Immature natural killer cell (primary cell): ENCODE measurements at regions not wholly inside any gene's neighbourhood (a gene's known extent, or its start where the extent isn't known, plus 50 kb on each side); places are given as distances from the start of the nearest gene placed in this dataset.

Source experiments
- DNase-seq, 3 donors: peaks; one replicate each; pipeline ENCODE4 v3.0.0; 2022; ENCODE audit warnings: mixed read lengths in 1 of 3
- H3K27ac Mint-ChIP-seq, 6 donors: one replicate each; pipeline ENCODE4 v1.8.0; 2020; ENCODE audit warnings: mixed read lengths in 6 of 6, mild to moderate bottlenecking in 5 of 6, inconsistent platforms in 4 of 6, moderate library complexity in 3 of 6
- H3K27me3 Mint-ChIP-seq, 3 donors: one replicate each; pipeline ENCODE4 v1.8.0; 2020 to 2021; ENCODE audit warnings: low read depth in 3 of 3, mild to moderate bottlenecking in 3 of 3, mixed read lengths in 3 of 3, moderate library complexity in 3 of 3, inconsistent platforms in 1 of 3
- H3K36me3 Mint-ChIP-seq, 3 donors: one replicate each; pipeline ENCODE4 v1.8.0; 2020; ENCODE audit warnings: mixed read lengths in 3 of 3, inconsistent platforms in 2 of 3, mild to moderate bottlenecking in 2 of 3
- H3K4me1 Mint-ChIP-seq, 2 donors: one replicate each; pipeline ENCODE4 v1.8.0; 2020; ENCODE audit warnings: inconsistent platforms in 2 of 2, mild to moderate bottlenecking in 2 of 2, mixed read lengths in 2 of 2, moderate library complexity in 1 of 2
- H3K4me3 Mint-ChIP-seq, 5 donors: one replicate each; pipeline ENCODE4 v1.8.0; 2020; ENCODE audit warnings: mild to moderate bottlenecking in 5 of 5, mixed read lengths in 5 of 5, inconsistent platforms in 3 of 5, moderate library complexity in 3 of 5
- H3K9me3 Mint-ChIP-seq, 6 donors: one replicate each; pipeline ENCODE4 v1.8.0; 2020; ENCODE audit warnings: mild to moderate bottlenecking in 6 of 6, mixed read lengths in 6 of 6, inconsistent platforms in 4 of 6, moderate library complexity in 3 of 6

- Mint-ChIP-seq H3K27me3 (peaks cover 0 to 6% (median 2%) of the 10 kb centered on the region in 3 donors), H3K27ac (no peak overlapping the region), H3K4me3 (no peak overlapping the region), H3K36me3 (no peaks in the 10 kb centered on the region), H3K9me3 (no peaks in the 10 kb centered on the region), H3K4me1 (no peaks in the 10 kb centered on the region)
- no peak for DNase-seq
Observed at GRCh38 chr10:10530313-10530712, 487.4 kb upstream of the CELF2 start.

DNA sequence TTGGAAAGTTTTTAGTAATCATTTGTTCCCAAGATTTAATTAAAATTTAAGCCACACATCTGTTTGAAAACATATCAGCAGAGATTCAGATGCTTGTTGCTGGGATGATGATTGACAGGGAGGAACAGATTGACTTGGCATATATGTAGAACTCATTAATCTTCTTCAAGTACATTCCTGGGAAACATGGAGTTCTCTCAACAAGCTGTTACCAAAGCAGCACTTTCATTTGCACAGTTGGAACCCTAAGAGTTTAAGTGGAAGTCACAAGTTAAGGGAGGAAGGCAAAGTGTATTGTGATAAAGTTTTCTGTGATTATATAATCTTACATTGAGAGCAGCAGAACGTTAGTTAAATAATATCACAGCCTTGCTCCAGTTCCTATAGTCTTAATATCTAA lies 485.4 kb upstream of the CELF2 start:
- H3K4me3 Mint-ChIP-seq = no peak overlapping the region
- no peaks in the 10 kb centered on the region for H3K36me3 Mint-ChIP-seq
- H3K27ac Mint-ChIP-seq = no peak overlapping the region
- H3K27me3 Mint-ChIP-seq = peaks cover 0 to 6% (median 5%) of the 10 kb centered on the region in 3 donors
- H3K9me3 Mint-ChIP-seq = peaks cover 0 to 5% (median 0%) of the 10 kb centered on the region in 6 donors
- DNase-seq = no peak
- H3K4me1 Mint-ChIP-seq = no peaks in the 10 kb centered on the region

DNA sequence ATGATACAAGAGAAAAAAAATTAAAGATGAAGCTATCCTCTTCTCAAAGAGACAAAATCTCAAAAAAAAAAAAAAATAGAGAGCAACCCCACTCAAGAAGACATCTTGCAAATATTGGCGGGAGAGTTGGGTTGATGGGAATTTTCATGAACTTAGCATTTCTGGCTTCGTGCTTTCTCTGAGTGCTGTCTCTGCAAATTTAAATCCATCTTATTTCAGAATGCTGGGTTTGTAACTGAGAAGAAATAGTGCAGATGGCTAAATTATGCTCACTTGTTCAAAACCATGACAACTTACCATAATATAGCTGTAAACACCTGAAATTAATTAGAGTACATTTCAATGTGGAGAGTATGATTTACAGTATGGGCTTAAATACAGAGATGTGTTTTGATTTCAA lies 484.8 kb upstream of the CELF2 start:
- peaks cover 0 to 6% (median 5%) of the 10 kb centered on the region in 3 donors for H3K27me3 Mint-ChIP-seq
- no peak overlapping the region for H3K27ac Mint-ChIP-seq
- no peak for DNase-seq
- H3K4me1 Mint-ChIP-seq = no peaks in the 10 kb centered on the region
- peaks cover 0 to 5% (median 0%) of the 10 kb centered on the region in 6 donors for H3K9me3 Mint-ChIP-seq
- H3K4me3 Mint-ChIP-seq = no peak overlapping the region
- H3K36me3 Mint-ChIP-seq = no peaks in the 10 kb centered on the region

GRCh38 chr10:10533437-10533836 lies 484.2 kb upstream of the CELF2 start:
- Mint-ChIP-seq H3K4me3 (no peak overlapping the region), H3K27me3 (peaks cover 0 to 6% (median 5%) of the 10 kb centered on the region in 3 donors), H3K9me3 (peaks cover 0 to 5% (median 0%) of the 10 kb centered on the region in 6 donors), H3K4me1 (no peaks in the 10 kb centered on the region), H3K27ac (no peak overlapping the region), H3K36me3 (no peaks in the 10 kb centered on the region)
- DNase-seq = no peak

- H3K4me1 Mint-ChIP-seq = no peaks in the 10 kb centered on the region
- H3K9me3 Mint-ChIP-seq = peaks cover 0 to 7% (median under 1%) of the 10 kb centered on the region in 6 donors
- peaks cover 4 to 6% (median 5%) of the 10 kb centered on the region in 3 donors for H3K27me3 Mint-ChIP-seq
- H3K4me3 Mint-ChIP-seq = no peak overlapping the region
- H3K27ac Mint-ChIP-seq = no peak overlapping the region
- no peaks in the 10 kb centered on the region for H3K36me3 Mint-ChIP-seq
- DNase-seq = no peak
Observed at GRCh38 chr10:10538326-10538725, 479.3 kb upstream of the CELF2 start.

- no peak for DNase-seq
- Mint-ChIP-seq H3K4me1 (no peaks in the 10 kb centered on the region), H3K27ac (no peak overlapping the region), H3K9me3 (peaks cover 0 to 7% (median under 1%) of the 10 kb centered on the region in 6 donors), H3K27me3 (peaks cover 0 to 5% (median 4%) of the 10 kb centered on the region in 3 donors), H3K4me3 (no peak overlapping the region), H3K36me3 (no peaks in the 10 kb centered on the region)
Observed at GRCh38 chr10:10540398-10540797, 477.3 kb upstream of the CELF2 start.

DNA sequence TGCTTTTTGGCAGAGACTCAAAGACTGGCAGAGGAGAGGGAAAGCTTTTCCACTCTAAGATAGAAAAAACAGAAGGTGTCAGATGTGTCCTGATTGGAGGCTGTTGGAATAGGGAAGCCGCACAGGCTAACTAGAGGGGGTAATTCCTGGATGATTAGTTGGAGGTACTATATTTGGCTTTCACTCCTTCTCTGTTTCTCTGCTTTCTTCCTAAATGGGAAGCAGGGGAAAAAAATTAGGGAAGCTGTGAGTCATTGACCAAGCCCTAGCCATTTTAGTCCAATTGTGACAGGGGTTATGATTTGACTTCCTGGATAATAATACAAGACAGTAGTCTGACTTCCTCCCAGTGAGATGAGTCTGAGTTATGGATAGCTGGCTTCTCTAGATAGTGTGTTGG lies 475.2 kb upstream of the CELF2 start:
- DNase-seq = no peak
- H3K27ac Mint-ChIP-seq = no peak overlapping the region
- H3K36me3 Mint-ChIP-seq = no peaks in the 10 kb centered on the region
- H3K4me3 Mint-ChIP-seq = no peak overlapping the region
- H3K9me3 Mint-ChIP-seq = peaks cover 0 to 3% (median under 1%) of the 10 kb centered on the region in 6 donors
- peaks cover 0 to 4% (median 0%) of the 10 kb centered on the region in 3 donors for H3K27me3 Mint-ChIP-seq
- no peaks in the 10 kb centered on the region for H3K4me1 Mint-ChIP-seq

- no peak for DNase-seq
- peaks cover 0 to 3% (median under 1%) of the 10 kb centered on the region in 6 donors for H3K9me3 Mint-ChIP-seq
- no peaks in the 10 kb centered on the region for H3K4me1 Mint-ChIP-seq
- no peak overlapping the region for H3K4me3 Mint-ChIP-seq
- no peaks in the 10 kb centered on the region for H3K36me3 Mint-ChIP-seq
- peaks cover 0 to 4% (median 0%) of the 10 kb centered on the region in 3 donors for H3K27me3 Mint-ChIP-seq
- no peak overlapping the region for H3K27ac Mint-ChIP-seq
Observed at GRCh38 chr10:10544890-10545289, 472.8 kb upstream of the CELF2 start.

DNA sequence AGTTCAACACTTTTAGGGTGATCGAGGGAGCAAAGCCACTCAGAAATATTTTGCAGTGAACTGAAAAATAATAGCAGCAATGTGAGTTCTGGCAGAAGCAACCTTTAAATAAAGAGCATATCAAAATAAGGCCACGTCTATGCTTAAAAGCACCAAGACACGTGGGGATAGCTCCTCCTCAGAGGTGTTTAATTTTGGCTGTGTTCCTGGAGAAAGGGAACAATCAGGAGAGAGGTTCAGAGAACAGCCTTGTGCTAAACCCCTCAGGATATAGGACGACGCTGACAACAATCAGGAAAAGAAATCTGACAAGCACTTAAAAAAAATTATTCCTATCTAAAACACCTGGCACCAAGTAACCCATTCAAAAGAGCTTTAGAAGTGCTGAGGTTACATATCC lies 471.9 kb upstream of the CELF2 start:
- no peaks in the 10 kb centered on the region for H3K36me3 Mint-ChIP-seq
- no peak overlapping the region for H3K27ac Mint-ChIP-seq
- no peaks in the 10 kb centered on the region for H3K4me1 Mint-ChIP-seq
- peaks cover 0 to 4% (median under 1%) of the 10 kb centered on the region in 6 donors for H3K9me3 Mint-ChIP-seq
- peaks cover 0 to 3% (median 0%) of the 10 kb centered on the region in 3 donors for H3K27me3 Mint-ChIP-seq
- H3K4me3 Mint-ChIP-seq = no peak overlapping the region
- DNase-seq = no peak

GRCh38 chr10:10551596-10552301 lies 465.9 kb upstream of the CELF2 start:
- Mint-ChIP-seq H3K27ac (no peak overlapping the region), H3K4me1 (no peaks in the 10 kb centered on the region), H3K4me3 (no peak overlapping the region), H3K27me3 (peaks cover 2 to 4% (median 3%) of the 10 kb centered on the region in 3 donors), H3K36me3 (no peaks in the 10 kb centered on the region), H3K9me3 (peaks cover 0 to 7% (median 0%) of the 10 kb centered on the region in 6 donors)
- DNase-seq = no peak

DNA sequence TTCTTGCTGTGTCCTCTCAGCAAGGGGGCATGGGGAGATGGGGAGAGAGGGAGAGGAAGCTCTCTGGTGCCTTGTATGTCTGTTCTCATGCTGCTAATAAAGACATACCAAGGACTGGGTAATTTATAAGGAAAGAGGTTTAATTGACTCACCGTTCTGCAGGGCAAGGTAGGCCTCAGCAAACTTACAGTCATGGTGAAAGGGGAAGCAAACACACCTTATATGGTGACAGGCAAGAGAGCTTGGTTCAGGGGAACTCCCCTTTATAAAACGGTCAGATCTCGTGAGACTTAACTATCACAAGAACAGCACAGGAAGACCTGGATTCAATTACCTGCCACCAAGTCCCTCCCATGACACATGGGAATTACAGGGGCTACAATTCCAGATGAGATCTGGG lies 464.7 kb upstream of the CELF2 start:
- no peaks in the 10 kb centered on the region for H3K36me3 Mint-ChIP-seq
- H3K27me3 Mint-ChIP-seq = peaks cover 2 to 4% (median 3%) of the 10 kb centered on the region in 3 donors
- no peaks in the 10 kb centered on the region for H3K4me1 Mint-ChIP-seq
- no peak for DNase-seq
- H3K4me3 Mint-ChIP-seq = no peak overlapping the region
- no peak overlapping the region for H3K27ac Mint-ChIP-seq
- H3K9me3 Mint-ChIP-seq = peaks cover 0 to 7% (median 0%) of the 10 kb centered on the region in 6 donors

DNA sequence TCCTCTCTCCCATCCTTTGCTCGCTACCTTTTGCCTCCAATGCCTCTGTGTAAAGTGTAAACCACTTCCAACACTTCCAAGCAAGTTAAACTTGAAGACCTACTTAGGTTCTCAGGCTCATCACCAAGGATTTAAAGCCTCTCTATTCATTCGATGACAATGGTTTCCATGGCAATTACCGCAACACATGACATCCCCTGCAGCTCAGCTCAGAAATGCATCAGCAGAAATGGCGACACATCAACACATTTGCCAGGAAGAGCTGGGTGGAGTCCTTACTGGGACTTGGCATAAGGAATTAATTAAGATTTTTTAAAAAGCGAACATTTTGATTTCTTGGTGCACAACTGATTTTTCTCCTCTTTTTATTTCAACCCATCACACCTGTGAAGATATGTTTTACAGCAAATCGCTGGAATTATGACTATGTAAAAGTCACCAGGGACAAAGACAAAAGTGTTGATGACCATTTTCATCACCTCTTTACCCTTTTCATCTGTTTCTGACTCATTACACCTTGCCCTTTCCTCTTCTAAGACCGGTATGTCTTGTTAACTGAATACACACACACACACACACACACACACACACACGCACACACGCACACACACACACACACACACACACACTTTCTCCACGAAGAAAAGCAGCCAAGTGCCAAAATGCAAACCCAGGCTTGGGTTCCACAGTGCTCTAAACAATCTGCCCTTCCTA lies 453.4 kb upstream of the CELF2 start:
- H3K9me3 Mint-ChIP-seq = peaks cover 0 to 7% (median 1%) of the 10 kb centered on the region in 6 donors
- H3K36me3 Mint-ChIP-seq = no peaks in the 10 kb centered on the region
- no peak for DNase-seq
- peaks cover 2 to 7% (median 4%) of the 10 kb centered on the region in 3 donors for H3K27me3 Mint-ChIP-seq
- no peak overlapping the region for H3K4me3 Mint-ChIP-seq
- no peak overlapping the region for H3K27ac Mint-ChIP-seq
- no peaks in the 10 kb centered on the region for H3K4me1 Mint-ChIP-seq

DNA sequence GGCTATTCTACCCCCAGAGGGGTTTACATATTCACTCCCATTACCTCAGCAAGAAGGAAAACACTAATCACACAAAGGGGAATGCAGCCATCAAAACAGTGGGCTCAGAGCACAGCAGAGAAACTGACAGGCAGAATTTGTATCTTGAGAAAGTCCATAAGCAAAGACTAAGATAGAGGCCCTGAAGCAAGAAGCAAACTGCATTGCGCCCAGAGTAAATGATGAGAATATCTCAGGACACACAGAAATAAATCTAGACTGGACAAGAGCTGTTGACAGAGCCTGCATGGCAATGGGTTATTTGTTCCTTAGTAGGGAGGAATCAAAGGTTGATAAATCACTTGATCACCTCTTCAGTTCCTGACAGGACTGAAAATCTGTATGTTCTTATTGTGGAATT lies 440.7 kb upstream of the CELF2 start:
- no peak for DNase-seq
- peaks cover 0 to 2% (median 0%) of the 10 kb centered on the region in 6 donors for H3K9me3 Mint-ChIP-seq
- H3K27ac Mint-ChIP-seq = no peak overlapping the region

GRCh38 chr10:10579709-10580108 lies 438.0 kb upstream of the CELF2 start:
- Mint-ChIP-seq H3K36me3 (no peaks in the 10 kb centered on the region), H3K9me3 (peaks cover 0 to 2% (median 0%) of the 10 kb centered on the region in 6 donors), H3K27me3 (peaks cover 0 to 6% (median 1%) of the 10 kb centered on the region in 3 donors), H3K4me1 (no peaks in the 10 kb centered on the region), H3K4me3 (no peak overlapping the region), H3K27ac (no peak overlapping the region)
- DNase-seq = no peak

More for the DNA sequence above, 440.7 kb upstream of the CELF2 start:
- no peaks in the 10 kb centered on the region for H3K4me1 Mint-ChIP-seq
- peaks cover 1 to 6% (median 6%) of the 10 kb centered on the region in 3 donors for H3K27me3 Mint-ChIP-seq
- no peak overlapping the region for H3K4me3 Mint-ChIP-seq
- no peaks in the 10 kb centered on the region for H3K36me3 Mint-ChIP-seq
